ENCODE measurements at regions not wholly inside any gene's neighbourhood (a gene's known extent, or its start where the extent isn't known, plus 50 kb on each side); places are given as distances from the start of the nearest gene placed in this dataset.

DNA sequence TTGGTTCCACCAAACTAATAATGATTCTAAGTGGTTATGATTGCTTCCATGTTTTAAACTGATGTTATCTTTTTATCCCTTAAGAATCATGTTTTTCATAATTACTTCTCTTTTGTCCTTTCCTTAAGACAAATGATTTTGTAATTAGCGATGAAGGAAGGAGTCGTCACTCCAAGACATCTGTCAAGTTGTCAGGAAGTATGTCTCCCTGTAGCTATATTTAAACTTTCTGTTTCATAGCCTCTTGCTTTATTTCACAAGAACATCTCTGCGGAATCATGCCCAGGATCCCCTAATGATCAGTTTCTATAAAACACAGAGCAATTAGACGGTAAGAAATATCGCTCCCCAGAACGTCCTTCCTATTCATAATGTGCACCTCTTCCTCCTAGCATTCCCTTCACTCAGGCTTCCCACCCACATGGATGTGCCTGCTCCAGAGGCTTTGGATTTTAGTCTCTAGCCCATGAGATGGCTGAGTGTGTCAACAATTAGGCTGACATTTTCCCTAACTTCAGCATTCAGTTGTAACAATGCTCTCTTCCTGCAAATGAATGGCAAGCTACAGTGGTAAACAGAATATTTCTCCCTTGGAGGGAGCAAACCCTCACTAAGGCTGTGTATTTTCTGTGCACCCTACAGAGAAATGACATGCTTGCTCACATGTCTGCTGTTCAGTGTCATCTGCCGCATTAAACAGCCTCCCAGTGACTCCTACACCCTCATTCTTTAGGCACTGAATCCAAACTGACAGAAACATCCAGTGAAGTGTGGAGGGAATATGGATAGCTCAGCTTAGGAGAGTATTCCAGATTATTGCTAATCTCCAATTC is 879.6 kb upstream of the CELF4 start:
- Histone ChIP-seq H3K79me2 (ENCODE audit: insufficient read depth, low read length) (no peaks in the 10 kb centered on the region), H3F3A (ENCODE audit: insufficient read depth, low read length) (no peaks in the 10 kb centered on the region), H4K20me1 (ENCODE audit: insufficient read depth, low read length) (no peaks in the 10 kb centered on the region), H3K27ac (ENCODE audit: low read depth, low read length, poor library complexity, severe bottlenecking) (no peak overlapping the region), H3K9ac (ENCODE audit: low read length) (no peak overlapping the region), H3K4me1 (ENCODE audit: insufficient read depth, low read length, severe bottlenecking) (no peaks in the 10 kb centered on the region), H3K9me3 (ENCODE audit: low read length) (no peaks in the 10 kb centered on the region), H3K4me2 (ENCODE audit: low read length) (no peak overlapping the region), H3K9me2 (ENCODE audit: low read depth, low read length) (no peaks in the 10 kb centered on the region), H2AFZ (ENCODE audit: low read length) (no peak overlapping the region), H3K36me3 (ENCODE audit: insufficient read depth, low read length) (no peaks in the 10 kb centered on the region), H3K4me3 (ENCODE audit: low read depth, low read length, poor library complexity, severe bottlenecking) (no peak overlapping the region), H3K27me3 (ENCODE audit: insufficient read depth, low read length) (no peaks in the 10 kb centered on the region)
- no peak for TF ChIP-seq CTCF (IDR thresholded peaks at IDR 0.05; ENCODE audit: low read length)
- no peak for TF ChIP-seq EZH2 (IDR thresholded peaks at IDR 0.05; ENCODE audit: borderline replicate concordance, low read length)

GRCh38 chr18:38427736-38428135 is 862.1 kb upstream of the CELF4 start:
- no peaks in the 10 kb centered on the region for H3F3A ChIP-seq (ENCODE audit: insufficient read depth, low read length)
- no peak overlapping the region for H3K4me3 ChIP-seq (ENCODE audit: low read depth, low read length, poor library complexity, severe bottlenecking)
- no peak overlapping the region for H3K9ac ChIP-seq (ENCODE audit: low read length)
- no peaks in the 10 kb centered on the region for H3K9me2 ChIP-seq (ENCODE audit: low read depth, low read length)
- H3K27ac ChIP-seq (ENCODE audit: low read depth, low read length, poor library complexity, severe bottlenecking): no peak overlapping the region
- no peak overlapping the region for H2AFZ ChIP-seq (ENCODE audit: low read length)
- no peaks in the 10 kb centered on the region for H3K36me3 ChIP-seq (ENCODE audit: insufficient read depth, low read length)
- H3K4me1 ChIP-seq (ENCODE audit: insufficient read depth, low read length, severe bottlenecking): no peaks in the 10 kb centered on the region
- no peaks in the 10 kb centered on the region for H3K9me3 ChIP-seq (ENCODE audit: low read length)
- H3K4me2 ChIP-seq (ENCODE audit: low read length): no peak overlapping the region
- no peaks in the 10 kb centered on the region for H3K79me2 ChIP-seq (ENCODE audit: insufficient read depth, low read length)
- H4K20me1 ChIP-seq (ENCODE audit: insufficient read depth, low read length): no peaks in the 10 kb centered on the region
- TF ChIP-seq CTCF (IDR thresholded peaks at IDR 0.05; ENCODE audit: low read length): no peak
- no peak for TF ChIP-seq EZH2 (IDR thresholded peaks at IDR 0.05; ENCODE audit: borderline replicate concordance, low read length)
- no peaks in the 10 kb centered on the region for H3K27me3 ChIP-seq (ENCODE audit: insufficient read depth, low read length)

DNA sequence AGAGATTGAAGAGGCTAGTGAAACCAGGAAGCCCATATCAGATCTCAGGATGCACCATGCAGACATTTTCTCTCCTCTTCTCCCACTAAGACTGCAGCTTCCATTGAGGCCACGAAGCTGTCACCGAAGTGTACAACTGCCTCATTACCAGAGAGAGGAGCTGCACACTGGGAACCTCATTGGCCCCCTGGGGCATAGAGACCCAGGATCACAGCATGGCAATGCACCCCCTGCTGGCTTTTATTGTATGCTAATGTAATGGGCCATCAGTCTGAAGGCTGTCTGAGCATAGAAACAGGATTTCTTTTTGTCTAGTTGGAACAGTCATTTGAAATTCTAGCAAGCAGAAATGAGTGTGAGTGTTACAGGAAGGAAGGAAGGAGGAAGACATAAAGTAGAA is 861.6 kb upstream of the CELF4 start:
- TF ChIP-seq CTCF (IDR thresholded peaks at IDR 0.05; ENCODE audit: low read length) (peak; percentile 42; the same call in 1 of the 2 replicates), EZH2 (IDR thresholded peaks at IDR 0.05; ENCODE audit: borderline replicate concordance, low read length) (no peak)

More for the DNA sequence above, 861.6 kb upstream of the CELF4 start:
- Histone ChIP-seq H3K4me3 (ENCODE audit: low read depth, low read length, poor library complexity, severe bottlenecking) (no peak overlapping the region), H3F3A (ENCODE audit: insufficient read depth, low read length) (no peaks in the 10 kb centered on the region), H2AFZ (ENCODE audit: low read length) (no peak overlapping the region), H3K9me3 (ENCODE audit: low read length) (no peaks in the 10 kb centered on the region), H3K79me2 (ENCODE audit: insufficient read depth, low read length) (no peaks in the 10 kb centered on the region), H3K4me2 (ENCODE audit: low read length) (no peak overlapping the region), H4K20me1 (ENCODE audit: insufficient read depth, low read length) (no peaks in the 10 kb centered on the region), H3K36me3 (ENCODE audit: insufficient read depth, low read length) (no peaks in the 10 kb centered on the region), H3K9me2 (ENCODE audit: low read depth, low read length) (no peaks in the 10 kb centered on the region), H3K27me3 (ENCODE audit: insufficient read depth, low read length) (no peaks in the 10 kb centered on the region), H3K4me1 (ENCODE audit: insufficient read depth, low read length, severe bottlenecking) (no peaks in the 10 kb centered on the region), H3K9ac (ENCODE audit: low read length) (no peak overlapping the region), H3K27ac (ENCODE audit: low read depth, low read length, poor library complexity, severe bottlenecking) (no peak overlapping the region)
